ENCODE measurements at regions not wholly inside any gene's neighbourhood (a gene's known extent, or its start where the extent isn't known, plus 50 kb on each side); places are given as distances from the start of the nearest gene placed in this dataset.

DNA sequence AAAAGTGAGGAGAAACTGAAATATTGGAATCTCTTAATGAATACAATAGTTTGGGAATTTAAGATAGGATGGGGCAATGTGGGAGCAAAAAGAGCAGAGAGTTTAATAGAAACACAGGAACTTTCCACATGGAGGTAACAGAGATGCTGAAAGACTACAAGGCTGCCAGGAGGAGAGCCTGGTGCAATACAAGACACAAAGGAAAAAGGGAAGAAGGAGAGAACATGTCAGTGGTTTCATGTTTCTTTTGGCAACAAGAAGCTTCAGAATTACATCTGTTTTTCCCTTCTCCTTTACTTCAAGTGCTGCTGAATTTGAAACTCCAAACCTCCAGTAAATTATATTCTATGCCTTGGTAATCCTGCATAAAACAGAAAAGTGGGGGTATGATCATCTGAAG lies 474.3 kb downstream of the FAT4 start:
- no peak for TF ChIP-seq CTCF (IDR thresholded peaks at IDR 0.05)
- TF ChIP-seq, protein P1, sequence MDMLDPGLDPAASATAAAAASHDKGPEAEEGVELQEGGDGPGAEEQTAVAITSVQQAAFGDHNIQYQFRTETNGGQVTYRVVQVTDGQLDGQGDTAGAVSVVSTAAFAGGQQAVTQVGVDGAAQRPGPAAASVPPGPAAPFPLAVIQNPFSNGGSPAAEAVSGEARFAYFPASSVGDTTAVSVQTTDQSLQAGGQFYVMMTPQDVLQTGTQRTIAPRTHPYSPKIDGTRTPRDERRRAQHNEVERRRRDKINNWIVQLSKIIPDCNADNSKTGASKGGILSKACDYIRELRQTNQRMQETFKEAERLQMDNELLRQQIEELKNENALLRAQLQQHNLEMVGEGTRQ (CRISPR knock-in tag; IDR thresholded peaks at IDR 0.05) = no peak
- TF ChIP-seq, protein P2, sequence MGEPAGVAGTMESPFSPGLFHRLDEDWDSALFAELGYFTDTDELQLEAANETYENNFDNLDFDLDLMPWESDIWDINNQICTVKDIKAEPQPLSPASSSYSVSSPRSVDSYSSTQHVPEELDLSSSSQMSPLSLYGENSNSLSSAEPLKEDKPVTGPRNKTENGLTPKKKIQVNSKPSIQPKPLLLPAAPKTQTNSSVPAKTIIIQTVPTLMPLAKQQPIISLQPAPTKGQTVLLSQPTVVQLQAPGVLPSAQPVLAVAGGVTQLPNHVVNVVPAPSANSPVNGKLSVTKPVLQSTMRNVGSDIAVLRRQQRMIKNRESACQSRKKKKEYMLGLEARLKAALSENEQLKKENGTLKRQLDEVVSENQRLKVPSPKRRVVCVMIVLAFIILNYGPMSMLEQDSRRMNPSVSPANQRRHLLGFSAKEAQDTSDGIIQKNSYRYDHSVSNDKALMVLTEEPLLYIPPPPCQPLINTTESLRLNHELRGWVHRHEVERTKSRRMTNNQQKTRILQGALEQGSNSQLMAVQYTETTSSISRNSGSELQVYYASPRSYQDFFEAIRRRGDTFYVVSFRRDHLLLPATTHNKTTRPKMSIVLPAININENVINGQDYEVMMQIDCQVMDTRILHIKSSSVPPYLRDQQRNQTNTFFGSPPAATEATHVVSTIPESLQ (CRISPR knock-in tag; IDR thresholded peaks at IDR 0.05) = no peak
- no peak for TF ChIP-seq ELF4 (CRISPR knock-in tag; IDR thresholded peaks at IDR 0.05; ENCODE audit: low read depth)
- no peak for TF ChIP-seq NR2C2 (CRISPR knock-in tag; IDR thresholded peaks at IDR 0.05)
